CD4-positive, alpha-beta T cell (primary cell): ENCODE measurements at regions not wholly inside any gene's neighbourhood (a gene's known extent, or its start where the extent isn't known, plus 50 kb on each side); places are given as distances from the start of the nearest gene placed in this dataset.

Source experiments
- ATAC-seq: fragments of 200-7000 bp; cut with Tn5 transposase; one replicate; pipeline ENCODE4 v1.10.0; 2022; ENCODE audit warnings: mild to moderate bottlenecking; ENCODE audit not compliant: poor library complexity
- CTCF ChIA-PET: fragments of 350-600 bp; sonication (Branson Sonifier 250); formaldehyde crosslinking; loops from one replicate; lab custom pipeline; 2021; ENCODE audit warnings: antibody characterized with exemption, inconsistent platforms; lab: Charles Lee
- POLR2A ChIA-PET: fragments of 350-600 bp; sonication (Branson Sonifier 250); formaldehyde crosslinking; loops from one replicate; lab custom pipeline; 2021; ENCODE audit warnings: antibody characterized with exemption, inconsistent platforms; lab: Charles Lee
- DNase-seq, 14 experiments: peaks; one replicate each; pipeline ENCODE4 v3.0.0-alpha.2; 2013 to 2020; ENCODE audit warnings: mixed read lengths in 2 of 14
- H3K27ac ChIP-seq, 2 donors: one replicate each; pipeline versions ENCODE4 v1.5.1 to v1.7.0; 2013; ENCODE audit warnings: low read length in 2 of 2, low read depth in 1 of 2, mild to moderate bottlenecking in 1 of 2
- H3K27me3 ChIP-seq, 2 experiments: 1 replicate in 1 of 2; 2 replicates in 1 of 2; pipeline versions ENCODE4 v1.6.1 to v1.7.0; 2013; ENCODE audit warnings: low read length in 2 of 2, control low read depth in 1 of 2, mild to moderate bottlenecking in 1 of 2, moderate library complexity in 1 of 2; ENCODE audit not compliant: insufficient read depth in 2 of 2, control insufficient read depth in 1 of 2
- H3K36me3 ChIP-seq: one replicate; pipeline ENCODE4 v1.6.1; 2013; ENCODE audit warnings: low read length, control low read depth; ENCODE audit not compliant: insufficient read depth
- H3K4me1 ChIP-seq: one replicate; pipeline ENCODE4 v1.6.1; 2013; ENCODE audit warnings: low read length, control low read depth; ENCODE audit not compliant: insufficient read depth
- H3K4me3 ChIP-seq: one replicate; pipeline ENCODE4 v1.5.1; 2013; ENCODE audit warnings: mild to moderate bottlenecking, low read length, moderate library complexity
- H3K9me3 ChIP-seq, 2 experiments: 1 replicate in 1 of 2; 2 replicates in 1 of 2; pipeline versions ENCODE4 v1.6.1 to v1.7.0; 2013; ENCODE audit warnings: low read length in 2 of 2, mild to moderate bottlenecking in 2 of 2, control low read depth in 1 of 2, moderate library complexity in 1 of 2; ENCODE audit not compliant: control insufficient read depth in 1 of 2, insufficient read depth in 1 of 2
- H3K27ac Mint-ChIP-seq: one replicate; pipeline ENCODE4 v1.8.0; 2020; ENCODE audit warnings: mixed read lengths
- H3K27me3 Mint-ChIP-seq: one replicate; pipeline ENCODE4 v1.8.0; 2021; ENCODE audit warnings: mixed read lengths
- H3K36me3 Mint-ChIP-seq: one replicate; pipeline ENCODE4 v1.8.0; 2021; ENCODE audit warnings: low read depth, mixed read lengths
- H3K4me1 Mint-ChIP-seq: one replicate; pipeline ENCODE4 v1.8.0; 2021; ENCODE audit warnings: low read depth, mixed read lengths
- H3K4me3 Mint-ChIP-seq: one replicate; pipeline ENCODE4 v1.8.0; 2020; ENCODE audit warnings: mild to moderate bottlenecking, mixed read lengths
- H3K9me3 Mint-ChIP-seq: one replicate; pipeline ENCODE4 v1.8.0; 2020; ENCODE audit warnings: mixed read lengths
- CTCF ChIP-seq: fragments of 200-600 bp; IDR thresholded peaks from one replicate; pipeline ENCODE4 v1.8.0; 2022; ENCODE audit warnings: antibody characterized with exemption, mild to moderate bottlenecking
- intact Hi-C, 2 experiments: fragments of 100-400 bp; cut with DNase I in 1 of 2; cut with micrococcal nuclease in 1 of 2; formaldehyde crosslinking; loops; one replicate each; pipeline versions ENCODE4 v1.15.1 to v1.9.0; 2023 to 2025; cut with DNase I, micrococcal nuclease

DNA sequence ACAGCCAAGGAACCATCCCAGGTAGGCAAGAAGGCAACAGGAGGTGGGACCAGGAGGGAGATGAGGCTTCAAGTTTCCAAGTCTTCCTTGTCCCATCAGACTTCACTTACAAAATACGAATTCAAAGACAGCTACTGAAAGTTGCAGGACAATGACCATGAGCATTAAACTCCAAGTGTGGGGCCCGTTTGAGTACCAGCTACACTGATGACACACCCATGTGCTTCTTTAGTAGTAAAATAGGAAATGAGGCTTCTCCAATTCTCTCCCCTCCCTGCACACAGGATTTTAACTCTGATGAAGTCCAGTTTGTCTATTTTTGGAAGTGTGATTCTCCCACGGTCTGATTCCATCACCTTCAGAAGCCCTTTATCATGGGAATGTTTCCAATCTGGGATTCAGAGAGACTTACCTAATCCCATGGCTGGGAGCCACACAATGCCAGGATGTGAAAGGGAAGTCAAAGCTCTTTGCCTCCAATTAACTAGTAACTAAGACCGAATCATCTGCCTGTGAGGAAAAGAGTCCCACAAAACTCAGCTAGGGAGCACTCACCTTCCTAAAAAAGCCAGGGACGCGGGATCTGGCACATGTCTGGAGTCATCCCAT is 222.8 kb upstream of the MSX2 start:
- TF ChIP-seq CTCF: no peak

GRCh38 chr5:174503086-174503460 is 221.3 kb upstream of the MSX2 start:
- H3K27me3 ChIP-seq: peaks cover 0 to 2% of the 10 kb centered on the region in 2 experiments
- Mint-ChIP-seq H3K4me1 (no peaks in the 10 kb centered on the region), H3K27me3 (peaks cover 5% of the 10 kb centered on the region), H3K36me3 (no peaks in the 10 kb centered on the region), H3K27ac (no peak overlapping the region), H3K4me3 (no peak overlapping the region), H3K9me3 (peaks cover 5% of the 10 kb centered on the region)
- no peaks in the 10 kb centered on the region for H3K4me1 ChIP-seq
- no peak overlapping the region for H3K4me3 ChIP-seq
- H3K9me3 ChIP-seq: peaks cover 11 to 14% of the 10 kb centered on the region in 2 experiments
- CTCF ChIA-PET: no interaction called here
- POLR2A ChIA-PET: no interaction called here
- intact Hi-C loops: no loop called here
- H3K36me3 ChIP-seq: no peaks in the 10 kb centered on the region
- no peak for DNase-seq
- ATAC-seq: no peak
- TF ChIP-seq CTCF: no peak
- no peak overlapping the region for H3K27ac ChIP-seq

More for the DNA sequence above, 222.8 kb upstream of the MSX2 start:
- H3K4me3 Mint-ChIP-seq: no peak overlapping the region
- H3K27ac Mint-ChIP-seq: no peak overlapping the region
- H3K36me3 ChIP-seq: no peaks in the 10 kb centered on the region
- H3K4me3 ChIP-seq: no peak overlapping the region
- no peak for ATAC-seq
- intact Hi-C loops: no loop called here
- peaks cover 0 to 2% of the 10 kb centered on the region in 2 experiments for H3K27me3 ChIP-seq
- no peaks in the 10 kb centered on the region for H3K4me1 ChIP-seq
- H3K4me1 Mint-ChIP-seq: no peaks in the 10 kb centered on the region
- ChIA-PET CTCF (no interaction called here), POLR2A (no interaction called here)
- H3K27ac ChIP-seq: no peak overlapping the region
- H3K9me3 Mint-ChIP-seq: peaks cover 8% of the 10 kb centered on the region
- no peak for DNase-seq
- peaks cover 5% of the 10 kb centered on the region for H3K27me3 Mint-ChIP-seq
- no peaks in the 10 kb centered on the region for H3K36me3 Mint-ChIP-seq
- H3K9me3 ChIP-seq: peaks cover 12 to 14% of the 10 kb centered on the region in 2 experiments

DNA sequence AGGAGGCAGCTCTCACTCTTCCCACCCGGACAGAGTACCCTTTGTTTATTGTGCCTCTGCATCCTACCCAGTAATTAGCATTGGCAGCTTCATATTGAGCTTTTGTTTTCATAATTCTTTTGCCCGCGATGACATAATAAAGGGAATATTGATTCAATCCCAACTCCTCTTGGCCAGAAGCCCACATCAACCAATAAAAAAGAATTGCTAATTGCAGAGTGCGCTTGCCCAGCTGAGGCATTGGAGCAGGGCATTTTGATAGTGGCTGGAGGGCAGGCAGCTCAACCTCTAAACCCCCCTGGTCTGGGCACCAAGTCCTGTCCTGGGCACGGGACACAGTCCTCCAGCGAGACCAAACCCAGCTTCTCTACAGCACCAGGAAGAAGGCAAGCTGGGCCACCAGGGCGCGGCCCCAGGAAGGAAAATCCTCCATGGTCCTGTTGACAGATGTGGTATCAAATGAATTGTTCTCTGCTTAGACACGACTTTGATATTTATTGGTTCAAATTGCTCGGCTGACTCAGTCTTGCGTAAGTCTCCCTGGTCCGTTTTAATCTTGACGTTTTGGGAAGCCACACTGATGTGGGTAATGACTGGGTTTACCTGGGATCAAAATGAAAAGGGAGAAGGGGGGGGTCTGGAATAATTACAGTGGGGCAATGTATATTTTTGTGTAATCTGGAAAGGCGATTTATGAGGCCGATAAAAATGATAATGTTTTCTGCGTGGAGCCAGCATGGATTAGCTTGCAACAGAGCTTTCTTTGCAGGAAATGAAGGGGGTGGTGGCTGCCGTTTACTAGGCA is 220.7 kb upstream of the MSX2 start:
- H3K27me3 ChIP-seq: peaks cover 0 to 2% of the 10 kb centered on the region in 2 experiments
- H3K27ac ChIP-seq: no peak overlapping the region
- peaks cover 5 to 12% of the 10 kb centered on the region in 2 experiments for H3K9me3 ChIP-seq
- DNase-seq (no peak), ATAC-seq (no peak)
- H3K27ac Mint-ChIP-seq: no peak overlapping the region
- CTCF ChIA-PET: no interaction called here
- H3K27me3 Mint-ChIP-seq: peaks cover 5% of the 10 kb centered on the region
- H3K4me1 Mint-ChIP-seq: no peaks in the 10 kb centered on the region
- H3K4me1 ChIP-seq: no peaks in the 10 kb centered on the region
- H3K9me3 Mint-ChIP-seq: peaks cover 5% of the 10 kb centered on the region
- POLR2A ChIA-PET: no interaction called here
- no peaks in the 10 kb centered on the region for H3K36me3 Mint-ChIP-seq
- no peak overlapping the region for H3K4me3 Mint-ChIP-seq
- no peak for TF ChIP-seq CTCF
- no peak overlapping the region for H3K4me3 ChIP-seq
- intact Hi-C loops: no loop called here
- no peaks in the 10 kb centered on the region for H3K36me3 ChIP-seq
